ENCODE measurements at regions not wholly inside any gene's neighbourhood (a gene's known extent, or its start where the extent isn't known, plus 50 kb on each side); places are given as distances from the start of the nearest gene placed in this dataset.

GRCh38 chr18:22355598-22355997 lies 62.1 kb downstream of the CTAGE1 start:
- Histone ChIP-seq H3K4me1 (ENCODE audit: insufficient read depth, low read length, poor library complexity, severe bottlenecking) (no peaks in the 10 kb centered on the region), H3K79me2 (ENCODE audit: insufficient read depth, low read length) (no peaks in the 10 kb centered on the region), H2AFZ (ENCODE audit: low read length) (no peak overlapping the region), H3K4me2 (ENCODE audit: low read depth, low read length, poor library complexity, severe bottlenecking) (no peak overlapping the region), H4K20me1 (ENCODE audit: insufficient read depth, low read length, poor library complexity, severe bottlenecking) (no peaks in the 10 kb centered on the region), H3K36me3 (ENCODE audit: insufficient read depth, low read length) (no peaks in the 10 kb centered on the region), H3K9ac (ENCODE audit: low read depth, low read length, poor library complexity, severe bottlenecking) (no peak overlapping the region), H3F3A (ENCODE audit: low read depth) (no peaks in the 10 kb centered on the region), H3K9me2 (replicated peaks; ENCODE audit: low read depth, low read length) (no peaks in the 10 kb centered on the region), H3K4me3 (ENCODE audit: low read length, poor library complexity, severe bottlenecking) (no peak overlapping the region), H3K9me3 (ENCODE audit: insufficient read depth, low read depth, low read length) (no peaks in the 10 kb centered on the region), H3K27me3 (ENCODE audit: insufficient read depth, low read length, poor library complexity, severe bottlenecking) (no peaks in the 10 kb centered on the region)
- no peak for TF ChIP-seq EZH2phosphoT487 (IDR thresholded peaks at IDR 0.05; ENCODE audit: borderline replicate concordance)

GRCh38 chr18:22355069-22355468 lies 62.6 kb downstream of the CTAGE1 start:
- H3K27me3 ChIP-seq (ENCODE audit: insufficient read depth, low read length, poor library complexity, severe bottlenecking) = no peaks in the 10 kb centered on the region
- H3K79me2 ChIP-seq (ENCODE audit: insufficient read depth, low read length) = no peaks in the 10 kb centered on the region
- H3K9ac ChIP-seq (ENCODE audit: low read depth, low read length, poor library complexity, severe bottlenecking) = no peak overlapping the region

GRCh38 chr18:22349966-22350365 lies 67.7 kb downstream of the CTAGE1 start:
- H3K27me3 ChIP-seq (ENCODE audit: insufficient read depth, low read length, poor library complexity, severe bottlenecking) = no peaks in the 10 kb centered on the region
- no peak overlapping the region for H2AFZ ChIP-seq (ENCODE audit: low read length)
- no peaks in the 10 kb centered on the region for H3F3A ChIP-seq (ENCODE audit: low read depth)
- no peaks in the 10 kb centered on the region for H3K9me3 ChIP-seq (ENCODE audit: insufficient read depth, low read depth, low read length)
- peaks cover 23% of the 10 kb centered on the region for H3K4me1 ChIP-seq (ENCODE audit: insufficient read depth, low read length, poor library complexity, severe bottlenecking)
- H3K4me2 ChIP-seq (ENCODE audit: low read depth, low read length, poor library complexity, severe bottlenecking) = no peak overlapping the region
- no peak overlapping the region for H3K4me3 ChIP-seq (ENCODE audit: low read length, poor library complexity, severe bottlenecking)
- no peaks in the 10 kb centered on the region for H4K20me1 ChIP-seq (ENCODE audit: insufficient read depth, low read length, poor library complexity, severe bottlenecking)
- TF ChIP-seq EZH2phosphoT487 (IDR thresholded peaks at IDR 0.05; ENCODE audit: borderline replicate concordance) (no peak), CTCF (conservative IDR thresholded peaks at IDR 0.05; ENCODE audit: low read length) (no peak)
- no peak overlapping the region for H3K9ac ChIP-seq (ENCODE audit: low read depth, low read length, poor library complexity, severe bottlenecking)
- no peaks in the 10 kb centered on the region for H3K79me2 ChIP-seq (ENCODE audit: insufficient read depth, low read length)
- H3K9me2 ChIP-seq (replicated peaks; ENCODE audit: low read depth, low read length) = no peaks in the 10 kb centered on the region
- H3K36me3 ChIP-seq (ENCODE audit: insufficient read depth, low read length) = no peaks in the 10 kb centered on the region

More at GRCh38 chr18:22355069-22355468, 62.6 kb downstream of the CTAGE1 start:
- no peaks in the 10 kb centered on the region for H3K9me3 ChIP-seq (ENCODE audit: insufficient read depth, low read depth, low read length)
- no peaks in the 10 kb centered on the region for H3K9me2 ChIP-seq (replicated peaks; ENCODE audit: low read depth, low read length)
- no peaks in the 10 kb centered on the region for H3F3A ChIP-seq (ENCODE audit: low read depth)
- H3K4me3 ChIP-seq (ENCODE audit: low read length, poor library complexity, severe bottlenecking) = no peak overlapping the region
- no peaks in the 10 kb centered on the region for H3K4me1 ChIP-seq (ENCODE audit: insufficient read depth, low read length, poor library complexity, severe bottlenecking)
- H4K20me1 ChIP-seq (ENCODE audit: insufficient read depth, low read length, poor library complexity, severe bottlenecking) = no peaks in the 10 kb centered on the region
- H3K4me2 ChIP-seq (ENCODE audit: low read depth, low read length, poor library complexity, severe bottlenecking) = no peak overlapping the region
- TF ChIP-seq CTCF (conservative IDR thresholded peaks at IDR 0.05; ENCODE audit: low read length) (no peak), EZH2phosphoT487 (IDR thresholded peaks at IDR 0.05; ENCODE audit: borderline replicate concordance) (no peak)
- H3K36me3 ChIP-seq (ENCODE audit: insufficient read depth, low read length) = no peaks in the 10 kb centered on the region
- no peak overlapping the region for H2AFZ ChIP-seq (ENCODE audit: low read length)

- Histone ChIP-seq H2AFZ (ENCODE audit: low read length) (no peak overlapping the region), H3K36me3 (ENCODE audit: insufficient read depth, low read length) (no peaks in the 10 kb centered on the region), H3K9me2 (replicated peaks; ENCODE audit: low read depth, low read length) (no peaks in the 10 kb centered on the region), H3K27me3 (ENCODE audit: insufficient read depth, low read length, poor library complexity, severe bottlenecking) (no peaks in the 10 kb centered on the region), H3K9me3 (ENCODE audit: insufficient read depth, low read depth, low read length) (no peaks in the 10 kb centered on the region), H3K4me3 (ENCODE audit: low read length, poor library complexity, severe bottlenecking) (no peak overlapping the region), H3K9ac (ENCODE audit: low read depth, low read length, poor library complexity, severe bottlenecking) (no peak overlapping the region), H3K79me2 (ENCODE audit: insufficient read depth, low read length) (no peaks in the 10 kb centered on the region), H3F3A (ENCODE audit: low read depth) (no peaks in the 10 kb centered on the region), H3K4me1 (ENCODE audit: insufficient read depth, low read length, poor library complexity, severe bottlenecking) (peaks cover 29% of the 10 kb centered on the region), H3K4me2 (ENCODE audit: low read depth, low read length, poor library complexity, severe bottlenecking) (no peak overlapping the region), H4K20me1 (ENCODE audit: insufficient read depth, low read length, poor library complexity, severe bottlenecking) (no peaks in the 10 kb centered on the region)
- no peak for TF ChIP-seq CTCF (conservative IDR thresholded peaks at IDR 0.05; ENCODE audit: low read length)
- TF ChIP-seq EZH2phosphoT487 (IDR thresholded peaks at IDR 0.05; ENCODE audit: borderline replicate concordance) = no peak
Observed at GRCh38 chr18:22349317-22349898, 68.3 kb downstream of the CTAGE1 start.
